HCT116 (cell line): ENCODE measurements at regions not wholly inside any gene's neighbourhood (a gene's known extent, or its start where the extent isn't known, plus 50 kb on each side); places are given as distances from the start of the nearest gene placed in this dataset.

ENCODE experiments used
- EGR1 ChIP-seq: IDR thresholded peaks from 2 replicates; pipeline ENCODE4 v1.6.1; 2012; ENCODE audit warnings: low read depth
- EZH2 ChIP-seq: fragments of 200-600 bp; sonication (generic); IDR thresholded peaks from 2 replicates; pipeline ENCODE4 v1.6.1; 2017; ENCODE audit warnings: antibody characterized with exemption, mixed run types
- POLR2A ChIP-seq: IDR thresholded peaks from 2 replicates; pipeline ENCODE4 v1.7.0; 2011; ENCODE audit warnings: borderline replicate concordance; ENCODE audit not compliant: insufficient read depth, insufficient read length; ENCODE audit errors: extremely low read depth
- POLR2AphosphoS5 ChIP-seq: IDR thresholded peaks from 2 replicates; pipeline ENCODE4 v1.6.1; 2011; ENCODE audit warnings: mild to moderate bottlenecking, low read depth, low read length, moderate library complexity
- RAD21 ChIP-seq: IDR thresholded peaks from 2 replicates; pipeline ENCODE4 v1.6.1; 2012; ENCODE audit warnings: low read depth, mild to moderate bottlenecking
- SP1 ChIP-seq: IDR thresholded peaks from 2 replicates; pipeline ENCODE4 v1.6.1; 2012; ENCODE audit warnings: low read depth
- TCF7L2 ChIP-seq: IDR thresholded peaks from 2 replicates; pipeline ENCODE4 v1.7.0; 2011; ENCODE audit warnings: borderline replicate concordance, inconsistent platforms; ENCODE audit not compliant: insufficient read depth, insufficient read length; ENCODE audit errors: extremely low read depth
- TF ChIP-seq, protein P1 (sequence below), 3 experiments: fragments of 200-600 bp in 1 of 3; sonication (generic) in 1 of 3; IDR thresholded peaks in 2 of 3; conservative IDR thresholded peaks in 1 of 3; 2 replicates each; pipeline ENCODE4 v1.5.1; 2012 to 2017; ENCODE audit warnings: low read depth in 2 of 3, low read length in 2 of 3, antibody characterized with exemption in 1 of 3, borderline replicate concordance in 1 of 3, control low read depth in 1 of 3, mild to moderate bottlenecking in 1 of 3, mixed read lengths in 1 of 3, mixed run types in 1 of 3, moderate library complexity in 1 of 3; ENCODE audit not compliant: insufficient read depth in 1 of 3
- TF ChIP-seq, protein P2 (sequence below): IDR thresholded peaks from 2 replicates; pipeline ENCODE4 v1.6.1; 2012
- TF ChIP-seq, protein P3 (sequence below): IDR thresholded peaks from 2 replicates; pipeline ENCODE4 v1.6.1; 2012; ENCODE audit warnings: low read depth

DNA sequence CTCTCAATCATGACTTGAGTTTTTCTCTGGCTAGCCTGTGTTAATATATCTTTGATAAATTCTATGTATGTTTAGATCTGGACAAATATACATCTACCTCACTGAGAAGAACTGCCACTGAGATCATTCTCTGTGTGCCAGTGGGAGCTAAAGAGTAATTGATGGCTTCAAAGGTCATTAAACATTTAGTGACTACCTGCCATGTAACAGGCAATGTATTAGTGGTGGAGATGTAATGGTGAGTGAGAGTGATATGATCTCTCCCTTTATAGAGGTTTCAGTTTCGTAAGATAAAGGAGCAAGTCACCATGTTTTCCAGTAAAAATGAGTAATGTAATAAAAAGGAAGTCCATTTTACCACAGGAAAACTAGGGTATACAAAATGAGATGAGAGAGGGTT lies 235.8 kb upstream of the CDH8 start:
- TF ChIP-seq POLR2A (no peak), SP1 (no peak), EGR1 (no peak), RAD21 (no peak), POLR2AphosphoS5 (no peak), EZH2 (no peak), TCF7L2 (no peak)
- TF ChIP-seq, protein P1, sequence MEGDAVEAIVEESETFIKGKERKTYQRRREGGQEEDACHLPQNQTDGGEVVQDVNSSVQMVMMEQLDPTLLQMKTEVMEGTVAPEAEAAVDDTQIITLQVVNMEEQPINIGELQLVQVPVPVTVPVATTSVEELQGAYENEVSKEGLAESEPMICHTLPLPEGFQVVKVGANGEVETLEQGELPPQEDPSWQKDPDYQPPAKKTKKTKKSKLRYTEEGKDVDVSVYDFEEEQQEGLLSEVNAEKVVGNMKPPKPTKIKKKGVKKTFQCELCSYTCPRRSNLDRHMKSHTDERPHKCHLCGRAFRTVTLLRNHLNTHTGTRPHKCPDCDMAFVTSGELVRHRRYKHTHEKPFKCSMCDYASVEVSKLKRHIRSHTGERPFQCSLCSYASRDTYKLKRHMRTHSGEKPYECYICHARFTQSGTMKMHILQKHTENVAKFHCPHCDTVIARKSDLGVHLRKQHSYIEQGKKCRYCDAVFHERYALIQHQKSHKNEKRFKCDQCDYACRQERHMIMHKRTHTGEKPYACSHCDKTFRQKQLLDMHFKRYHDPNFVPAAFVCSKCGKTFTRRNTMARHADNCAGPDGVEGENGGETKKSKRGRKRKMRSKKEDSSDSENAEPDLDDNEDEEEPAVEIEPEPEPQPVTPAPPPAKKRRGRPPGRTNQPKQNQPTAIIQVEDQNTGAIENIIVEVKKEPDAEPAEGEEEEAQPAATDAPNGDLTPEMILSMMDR (IDR thresholded peaks at IDR 0.05 in 2 of 3, conservative IDR thresholded peaks at IDR 0.05 in 1 of 3; ENCODE audit: borderline replicate concordance in 1 of 3, insufficient read depth in 1 of 3, low read depth in 2 of 3, low read length in 2 of 3): no peak
- TF ChIP-seq, protein P2, sequence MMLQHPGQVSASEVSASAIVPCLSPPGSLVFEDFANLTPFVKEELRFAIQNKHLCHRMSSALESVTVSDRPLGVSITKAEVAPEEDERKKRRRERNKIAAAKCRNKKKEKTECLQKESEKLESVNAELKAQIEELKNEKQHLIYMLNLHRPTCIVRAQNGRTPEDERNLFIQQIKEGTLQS: no peak
- TF ChIP-seq, protein P3, sequence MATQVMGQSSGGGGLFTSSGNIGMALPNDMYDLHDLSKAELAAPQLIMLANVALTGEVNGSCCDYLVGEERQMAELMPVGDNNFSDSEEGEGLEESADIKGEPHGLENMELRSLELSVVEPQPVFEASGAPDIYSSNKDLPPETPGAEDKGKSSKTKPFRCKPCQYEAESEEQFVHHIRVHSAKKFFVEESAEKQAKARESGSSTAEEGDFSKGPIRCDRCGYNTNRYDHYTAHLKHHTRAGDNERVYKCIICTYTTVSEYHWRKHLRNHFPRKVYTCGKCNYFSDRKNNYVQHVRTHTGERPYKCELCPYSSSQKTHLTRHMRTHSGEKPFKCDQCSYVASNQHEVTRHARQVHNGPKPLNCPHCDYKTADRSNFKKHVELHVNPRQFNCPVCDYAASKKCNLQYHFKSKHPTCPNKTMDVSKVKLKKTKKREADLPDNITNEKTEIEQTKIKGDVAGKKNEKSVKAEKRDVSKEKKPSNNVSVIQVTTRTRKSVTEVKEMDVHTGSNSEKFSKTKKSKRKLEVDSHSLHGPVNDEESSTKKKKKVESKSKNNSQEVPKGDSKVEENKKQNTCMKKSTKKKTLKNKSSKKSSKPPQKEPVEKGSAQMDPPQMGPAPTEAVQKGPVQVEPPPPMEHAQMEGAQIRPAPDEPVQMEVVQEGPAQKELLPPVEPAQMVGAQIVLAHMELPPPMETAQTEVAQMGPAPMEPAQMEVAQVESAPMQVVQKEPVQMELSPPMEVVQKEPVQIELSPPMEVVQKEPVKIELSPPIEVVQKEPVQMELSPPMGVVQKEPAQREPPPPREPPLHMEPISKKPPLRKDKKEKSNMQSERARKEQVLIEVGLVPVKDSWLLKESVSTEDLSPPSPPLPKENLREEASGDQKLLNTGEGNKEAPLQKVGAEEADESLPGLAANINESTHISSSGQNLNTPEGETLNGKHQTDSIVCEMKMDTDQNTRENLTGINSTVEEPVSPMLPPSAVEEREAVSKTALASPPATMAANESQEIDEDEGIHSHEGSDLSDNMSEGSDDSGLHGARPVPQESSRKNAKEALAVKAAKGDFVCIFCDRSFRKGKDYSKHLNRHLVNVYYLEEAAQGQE: no peak
